ENCODE measurements at regions not wholly inside any gene's neighbourhood (a gene's known extent, or its start where the extent isn't known, plus 50 kb on each side); places are given as distances from the start of the nearest gene placed in this dataset.
"Not testable (repeated sequence)": the region's sequence is repeated elsewhere in the genome, so short reads cannot be mapped to it uniquely, and the experiment has no call there.

GRCh38 chr22:49392841-49393510 lies 434.7 kb downstream of the BRD1 start:
- no peak for DNase-seq (ENCODE audit: low read depth)

- DNase-seq (ENCODE audit: low read depth): no peak
Measured at GRCh38 chr22:49392247-49392646, 435.4 kb downstream of the BRD1 start.

DNA sequence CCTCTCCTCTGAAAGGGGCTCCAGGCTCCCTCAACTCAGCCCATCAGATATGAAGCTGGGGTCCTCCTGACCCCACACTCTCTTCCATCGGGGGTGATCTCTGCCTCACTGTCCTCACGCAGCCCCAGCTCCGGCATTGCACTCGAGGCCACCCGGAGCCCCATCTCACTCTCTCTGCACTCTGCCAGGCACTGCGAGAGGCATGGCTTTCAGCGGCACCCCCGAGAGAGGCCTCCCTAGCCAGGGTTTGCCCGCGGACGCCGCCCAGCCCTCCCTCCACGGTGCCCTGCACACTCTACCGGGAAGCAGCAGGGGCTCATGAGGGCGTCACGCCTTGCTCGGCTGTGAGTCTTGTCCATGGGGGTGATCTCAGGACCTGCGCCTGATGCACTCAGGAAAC lies 436.2 kb downstream of the BRD1 start:
- DNase-seq (ENCODE audit: low read depth): no peak

- no peak for DNase-seq (ENCODE audit: low read depth)
Measured at GRCh38 chr22:49390954-49391353, 436.7 kb downstream of the BRD1 start.

DNA sequence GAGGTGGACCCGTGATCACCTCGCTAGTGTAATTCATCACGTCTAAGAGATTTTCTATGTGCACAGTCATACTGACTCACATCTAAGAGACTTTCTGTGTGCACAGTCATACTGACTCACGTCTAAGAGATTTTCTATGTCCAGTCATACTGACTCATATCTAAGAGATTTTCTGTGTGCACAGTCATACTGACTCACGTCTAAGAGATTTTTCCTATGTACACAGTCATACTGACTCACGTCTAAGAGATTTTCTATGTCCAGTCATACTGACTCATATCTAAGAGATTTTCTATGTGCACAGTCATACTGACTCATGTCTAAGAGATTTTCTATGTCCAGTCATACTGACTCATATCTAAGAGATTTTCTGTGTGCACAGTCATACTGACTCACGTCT lies 443.8 kb downstream of the BRD1 start:
- DNase-seq (ENCODE audit: low read depth): not testable (repeated sequence)

GRCh38 chr22:49382451-49382735 lies 445.3 kb downstream of the BRD1 start:
- no peak for DNase-seq (ENCODE audit: low read depth)

DNA sequence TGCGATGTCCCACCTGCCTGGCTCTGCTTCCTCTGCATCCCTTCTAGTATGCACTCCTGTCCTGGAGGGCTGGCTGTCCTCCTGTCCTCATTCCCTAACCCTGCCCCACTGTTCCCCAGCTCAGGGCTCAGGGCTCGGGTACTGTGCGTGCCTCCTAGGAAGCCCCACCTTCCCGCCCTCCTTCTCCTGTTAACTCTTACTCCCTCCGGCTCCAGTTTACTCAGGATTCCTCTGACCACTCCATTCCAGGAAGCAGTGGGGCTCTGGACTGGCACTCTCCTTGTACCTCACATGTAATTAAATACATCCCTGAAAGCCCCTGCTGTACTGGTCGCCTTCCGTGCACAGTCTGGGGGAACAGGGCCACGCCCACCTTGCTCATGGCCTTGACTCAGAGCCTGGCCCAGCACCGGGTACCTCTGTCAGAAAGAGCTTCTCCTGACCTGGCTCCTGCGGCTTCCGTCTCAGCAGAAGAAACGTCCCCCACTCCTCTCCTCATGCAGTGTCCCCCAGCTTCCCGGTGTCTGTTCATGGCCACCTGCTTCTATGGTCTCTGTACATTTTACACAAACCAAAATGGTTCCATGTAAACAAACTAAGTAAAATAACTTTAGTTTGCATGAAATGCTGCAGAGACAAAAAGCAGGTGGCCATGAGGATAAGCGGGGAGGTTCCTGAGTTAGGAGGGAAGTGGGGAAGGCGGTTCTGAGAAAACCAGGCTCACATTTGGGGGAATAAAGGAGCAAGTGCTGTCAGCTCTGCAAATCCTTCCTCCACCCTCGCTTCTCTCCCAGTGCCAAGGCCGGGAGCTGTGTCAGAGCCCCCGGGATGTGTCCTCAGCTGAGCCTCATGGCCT lies 445.9 kb downstream of the BRD1 start:
- no peak for DNase-seq (ENCODE audit: low read depth)

- DNase-seq (ENCODE audit: low read depth): no peak
Measured at GRCh38 chr22:49380828-49381114, 446.9 kb downstream of the BRD1 start.

DNA sequence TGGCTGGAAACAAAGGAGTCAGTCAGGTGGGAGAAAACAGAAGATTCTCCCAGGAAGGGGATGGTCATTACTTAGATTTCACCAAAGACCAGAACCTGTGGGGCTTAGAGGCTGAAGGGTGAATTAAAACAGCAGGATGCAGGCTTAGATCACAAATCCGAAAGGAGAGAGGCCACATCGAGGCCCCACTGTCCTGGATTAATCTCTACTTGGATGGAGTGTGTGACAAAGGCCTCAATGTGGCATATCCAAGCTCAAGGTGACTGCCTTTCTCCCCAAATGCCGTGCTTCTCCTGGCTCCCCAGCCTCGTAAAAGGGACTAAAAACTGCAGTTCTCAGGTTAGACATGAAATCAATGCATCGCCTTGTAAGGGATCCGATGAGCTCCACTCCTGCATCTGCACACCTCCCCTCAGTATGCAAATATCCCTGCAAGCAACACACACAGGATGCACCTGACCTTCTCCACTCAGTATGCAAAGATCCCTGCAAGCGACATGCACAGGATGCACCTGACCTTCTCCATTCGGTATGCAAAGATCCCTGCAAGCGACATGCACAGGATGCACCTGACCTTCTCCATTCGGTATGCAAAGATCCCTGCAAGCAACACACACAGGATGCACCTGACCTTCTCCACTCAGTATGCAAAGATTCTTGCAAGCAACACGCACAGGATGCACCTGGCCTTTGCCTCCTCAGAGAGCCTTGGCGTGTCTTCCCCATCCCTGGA lies 447.4 kb downstream of the BRD1 start:
- no peak for DNase-seq (ENCODE audit: low read depth)

GRCh38 chr22:49377306-49377705 lies 450.4 kb downstream of the BRD1 start:
- DNase-seq (ENCODE audit: low read depth): no peak

DNA sequence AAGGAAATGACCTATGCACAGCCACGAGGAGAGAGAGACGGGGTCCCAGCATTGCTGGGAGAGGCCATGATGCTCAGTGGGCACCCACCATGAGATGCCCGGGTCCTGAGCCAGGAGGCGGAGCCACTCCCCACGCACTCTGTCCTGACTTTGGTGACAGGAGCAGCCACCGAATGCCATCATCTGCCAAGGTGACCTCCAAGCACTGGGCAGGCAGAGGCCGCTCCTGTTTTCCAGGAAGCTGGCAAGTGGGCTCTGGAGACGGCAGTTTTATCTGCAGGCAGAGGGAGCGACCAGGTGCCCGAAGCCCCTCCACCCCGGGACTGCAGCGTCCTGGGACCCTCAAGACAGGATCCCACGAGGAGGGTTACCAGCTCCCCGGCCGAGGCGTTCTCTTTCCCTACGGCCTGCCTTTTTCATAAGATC lies 453.9 kb downstream of the BRD1 start:
- no peak for DNase-seq (ENCODE audit: low read depth)

- DNase-seq (ENCODE audit: low read depth): no peak
Measured at GRCh38 chr22:49373289-49373666, 454.4 kb downstream of the BRD1 start.

GRCh38 chr22:49372530-49373288 lies 455.0 kb downstream of the BRD1 start:
- DNase-seq (ENCODE audit: low read depth): no peak

DNA sequence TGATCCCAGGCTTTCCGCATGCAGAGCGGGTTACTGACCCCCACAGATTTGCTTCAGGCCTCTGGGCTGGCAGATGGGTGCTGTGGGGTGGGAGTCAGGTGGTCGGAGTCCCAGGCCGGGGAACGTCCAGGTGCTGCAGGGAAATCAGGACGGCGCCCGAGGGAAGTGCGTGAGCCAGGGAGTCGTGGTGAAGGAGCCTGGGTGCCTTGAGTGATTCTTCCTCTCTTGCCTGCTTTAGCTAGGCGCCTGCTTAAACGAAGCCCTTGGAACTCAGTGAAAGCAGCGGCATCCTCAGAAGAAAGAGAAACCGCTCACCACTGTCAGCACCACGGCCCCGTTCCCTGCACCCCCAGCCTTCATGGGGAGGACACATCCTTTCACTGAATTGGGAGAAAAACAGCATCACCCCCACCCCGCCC lies 455.6 kb downstream of the BRD1 start:
- no peak for DNase-seq (ENCODE audit: low read depth)

DNA sequence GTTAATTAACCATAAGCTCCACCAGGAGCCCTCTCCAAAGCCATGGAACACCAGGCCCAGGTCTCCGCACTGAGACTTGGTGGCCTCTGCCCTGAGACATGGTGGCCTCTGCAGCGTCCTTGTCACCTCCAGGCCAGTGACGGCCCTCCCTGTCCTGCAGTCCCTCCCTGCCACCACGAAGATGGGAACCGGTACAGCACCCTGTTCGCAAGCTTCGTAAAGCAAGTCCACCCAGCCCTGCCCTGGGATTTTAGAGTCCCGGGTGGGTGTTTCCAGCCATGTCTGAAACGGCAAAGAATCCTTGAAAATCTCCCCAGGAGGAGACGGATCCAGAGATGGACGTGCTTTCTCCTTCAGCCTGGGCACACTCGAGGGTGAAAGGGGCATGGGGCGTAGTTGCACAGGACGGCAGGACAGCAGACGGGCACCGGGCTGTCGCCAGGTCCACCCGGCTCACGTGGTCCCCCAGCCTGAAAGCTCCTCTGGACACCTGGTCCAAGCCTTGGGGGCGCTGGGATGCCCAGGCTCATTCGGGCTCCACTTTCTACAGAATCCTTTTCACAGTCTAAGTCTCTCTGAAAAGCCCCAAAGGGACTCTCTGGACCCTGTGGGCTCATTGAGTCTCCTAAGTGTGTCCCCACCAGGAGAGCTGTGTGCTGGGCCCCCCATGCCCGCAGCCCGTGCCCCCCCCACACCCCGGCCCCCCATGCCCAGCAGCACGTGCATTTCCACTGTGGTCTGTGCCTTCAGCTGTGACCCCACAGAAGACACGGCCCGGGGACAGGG lies 456.2 kb downstream of the BRD1 start:
- DNase-seq (ENCODE audit: low read depth): no peak

DNA sequence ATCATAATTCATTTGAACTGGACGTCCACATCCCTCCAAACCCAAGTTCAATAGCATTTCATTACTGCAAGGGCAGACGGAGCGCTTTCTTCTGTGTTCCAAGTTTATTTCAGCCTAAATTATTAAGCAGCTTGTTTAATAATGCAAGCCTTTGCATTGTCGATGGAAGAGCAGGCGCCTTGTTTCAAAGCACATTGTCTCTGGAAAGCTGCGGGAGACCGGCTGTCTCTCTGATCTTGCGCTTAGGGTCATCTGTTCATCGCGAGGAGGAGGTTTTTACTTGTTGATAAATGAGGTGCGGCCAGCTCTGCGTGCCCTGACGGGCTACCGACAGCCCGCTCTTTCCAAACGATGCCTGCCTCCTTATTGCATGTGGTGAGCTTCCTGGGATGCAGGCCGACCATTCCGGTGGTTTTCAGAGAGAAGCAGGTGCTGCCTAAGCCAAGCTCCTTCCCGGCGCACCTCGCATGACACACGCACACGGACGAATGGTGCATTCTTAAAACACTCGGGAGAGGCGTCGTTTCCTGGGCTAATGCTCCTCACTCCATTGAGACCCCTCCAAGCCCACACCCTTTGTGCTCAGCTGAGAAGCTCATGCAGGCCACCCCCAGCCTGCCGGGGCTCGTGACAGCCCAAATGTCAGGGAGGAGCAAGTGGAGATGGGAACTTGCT lies 456.9 kb downstream of the BRD1 start:
- no peak for DNase-seq (ENCODE audit: low read depth)

DNA sequence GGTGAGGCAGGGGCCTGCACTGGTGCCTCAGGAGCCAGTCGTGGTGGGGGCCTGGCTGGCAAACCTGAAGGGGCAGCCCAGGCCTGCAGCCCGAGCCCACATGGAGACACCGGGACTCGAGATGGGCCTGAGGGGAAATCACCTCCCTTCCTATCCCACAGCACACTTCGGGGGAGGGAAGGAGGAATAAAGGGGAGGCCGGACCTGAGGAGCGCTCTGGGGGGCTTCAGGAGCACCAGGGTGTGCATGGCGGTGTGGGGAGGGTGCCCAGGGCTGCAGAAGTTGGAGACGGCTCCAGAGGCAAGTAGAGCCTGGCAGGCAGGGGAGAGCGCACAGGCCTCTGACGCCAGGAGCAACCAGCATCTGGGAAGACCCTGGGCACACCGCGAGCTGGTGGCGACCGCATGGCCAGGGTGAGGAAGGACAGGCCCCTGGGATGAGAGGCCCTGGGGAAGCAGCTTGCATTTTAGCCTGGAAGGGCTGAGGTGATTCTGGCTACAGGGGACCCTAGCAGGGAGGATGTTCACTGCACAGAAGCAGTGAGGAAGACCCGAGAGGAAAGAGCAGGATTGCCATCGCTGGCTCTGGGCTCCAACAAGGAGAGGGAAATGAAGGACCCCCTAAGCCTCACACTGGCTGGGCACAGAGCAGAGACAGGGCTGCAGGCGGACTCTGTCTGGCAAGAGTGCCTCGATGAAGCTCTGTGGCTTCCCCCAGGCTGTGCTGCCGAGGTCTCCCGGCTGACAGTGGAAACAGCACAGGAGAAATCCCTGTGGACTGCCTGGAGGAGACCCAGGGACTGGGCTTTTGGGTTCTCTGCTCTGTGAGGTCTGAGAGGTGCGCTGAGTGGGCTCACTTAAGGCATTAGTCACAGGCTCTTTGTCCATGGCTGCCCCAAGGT lies 457.7 kb downstream of the BRD1 start:
- no peak for DNase-seq (ENCODE audit: low read depth)

GRCh38 chr22:49368976-49369725 lies 458.5 kb downstream of the BRD1 start:
- no peak for DNase-seq (ENCODE audit: low read depth)

- DNase-seq (ENCODE audit: low read depth): no peak
Measured at GRCh38 chr22:49368221-49368975, 459.3 kb downstream of the BRD1 start.

Data from GM04503 (cell line).